ENCODE measurements at regions not wholly inside any gene's neighbourhood (a gene's known extent, or its start where the extent isn't known, plus 50 kb on each side); places are given as distances from the start of the nearest gene placed in this dataset.

DNA sequence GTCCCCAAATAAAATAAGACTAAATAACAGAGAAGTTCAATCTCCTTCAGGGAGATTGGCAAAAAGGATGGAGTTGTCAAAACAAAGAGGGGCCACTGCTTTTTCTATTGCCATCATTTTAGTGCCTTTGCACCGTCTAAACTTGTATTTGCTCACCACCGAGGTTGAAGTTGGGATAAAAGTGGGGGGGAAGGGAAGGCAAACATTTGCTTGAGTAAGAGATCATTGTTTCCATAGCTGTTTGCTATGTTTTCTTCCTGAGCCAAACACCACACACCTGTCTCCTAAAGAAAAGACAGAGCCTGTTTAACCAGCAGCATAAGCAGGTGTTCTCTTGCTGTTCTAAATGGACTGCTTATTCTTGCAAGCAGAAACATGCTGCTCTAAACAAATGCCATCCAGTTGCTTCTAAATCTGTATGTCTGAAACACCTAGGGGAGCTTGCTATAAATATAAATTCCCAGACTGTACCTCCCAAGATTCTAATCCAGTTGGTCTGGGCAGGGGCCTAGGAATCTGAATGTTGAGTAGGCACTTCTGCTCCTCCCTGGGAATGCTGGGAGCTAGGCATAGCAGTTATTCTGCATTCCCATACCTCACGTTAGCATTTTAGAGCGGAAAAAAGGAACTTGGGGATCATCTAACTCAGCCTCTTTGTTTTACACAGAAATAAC is 179.4 kb upstream of the ARL4C start:
- H3K27ac ChIP-seq (ENCODE audit: low read depth, low read length): no peak overlapping the region
- H3K9ac ChIP-seq (ENCODE audit: low read length): no peak overlapping the region
- H3K4me1 ChIP-seq (ENCODE audit: insufficient read depth, low read length): peaks cover 8% of the 10 kb centered on the region
- no peaks in the 10 kb centered on the region for H3K36me3 ChIP-seq (ENCODE audit: insufficient read depth, low read length)
- H3K4me3 ChIP-seq (ENCODE audit: low read depth in 1 of 2, low read length in 2 of 2): no peak overlapping the region
- H3K9me3 ChIP-seq (ENCODE audit: low read length): no peaks in the 10 kb centered on the region
- H3K27me3 ChIP-seq (ENCODE audit: control insufficient read depth in 1 of 2, insufficient read depth in 2 of 2, low read length in 2 of 2): no peaks in the 10 kb centered on the region

DNA sequence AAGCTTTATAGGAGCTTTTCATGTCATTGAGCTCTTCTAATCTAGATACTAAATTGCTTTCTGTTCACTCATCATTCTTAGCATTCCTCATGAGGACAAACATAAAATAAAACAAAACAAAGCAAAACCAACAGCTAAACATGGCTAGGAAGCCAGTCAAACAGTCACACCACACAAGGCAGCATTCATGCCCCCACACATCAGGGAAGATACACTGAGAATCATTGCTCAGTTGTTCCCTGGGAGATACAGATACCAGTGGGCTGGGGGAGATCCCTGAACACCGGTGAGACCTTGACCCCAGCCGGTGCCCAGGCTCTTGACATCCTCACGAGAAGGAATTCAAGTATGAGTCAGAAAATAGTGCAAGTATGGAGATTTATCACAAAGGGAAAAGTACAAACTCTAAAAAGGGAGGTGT is 177.9 kb upstream of the ARL4C start:
- no peak overlapping the region for H3K27ac ChIP-seq (ENCODE audit: low read depth, low read length)
- no peaks in the 10 kb centered on the region for H3K27me3 ChIP-seq (ENCODE audit: control insufficient read depth in 1 of 2, insufficient read depth in 2 of 2, low read length in 2 of 2)
- peaks cover 2% of the 10 kb centered on the region for H3K4me1 ChIP-seq (ENCODE audit: insufficient read depth, low read length)
- no peak overlapping the region for H3K4me3 ChIP-seq (ENCODE audit: low read depth in 1 of 2, low read length in 2 of 2)
- H3K9ac ChIP-seq (ENCODE audit: low read length): no peak overlapping the region
- H3K9me3 ChIP-seq (ENCODE audit: low read length): no peaks in the 10 kb centered on the region
- H3K36me3 ChIP-seq (ENCODE audit: insufficient read depth, low read length): no peaks in the 10 kb centered on the region

DNA sequence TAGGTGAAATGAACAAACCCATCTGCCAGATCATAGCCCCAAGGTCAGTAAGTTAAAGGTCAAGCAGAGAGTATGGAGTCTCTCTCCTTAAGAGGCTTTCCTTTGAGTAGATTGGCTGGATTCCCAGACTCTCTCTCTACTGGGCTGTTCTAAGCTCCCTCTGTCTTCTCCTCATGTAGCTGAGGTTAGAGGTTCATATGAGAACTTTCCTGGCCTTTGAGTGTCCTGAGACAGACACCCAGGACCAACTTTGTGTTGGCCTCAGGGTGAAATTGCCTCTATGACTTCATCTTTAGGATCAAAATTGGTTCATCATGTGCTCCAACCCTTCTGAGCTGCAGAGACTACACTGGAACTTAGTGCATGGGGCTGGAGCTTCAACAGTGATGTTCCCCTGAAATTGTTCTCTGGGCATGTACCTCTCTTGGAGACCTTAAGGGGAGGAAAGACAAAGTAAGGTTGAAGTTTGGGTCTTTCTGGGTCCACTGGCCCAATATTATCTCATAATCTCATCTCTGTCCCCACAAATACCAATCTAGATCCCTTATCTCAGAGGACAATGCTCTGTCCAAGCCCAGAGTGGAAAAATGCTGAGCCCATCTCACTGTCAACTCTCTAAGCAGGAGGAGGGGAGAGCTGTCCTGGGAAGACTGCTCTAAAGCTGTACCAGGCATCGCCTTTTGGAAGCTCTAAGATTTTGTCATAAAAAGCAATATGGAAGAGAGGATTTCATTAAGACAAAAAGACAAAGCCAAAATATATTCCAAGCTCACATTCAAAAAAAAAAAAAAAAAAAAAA is 177.3 kb upstream of the ARL4C start:
- Histone ChIP-seq H3K4me3 (ENCODE audit: low read depth in 1 of 2, low read length in 2 of 2) (no peak overlapping the region), H3K9ac (ENCODE audit: low read length) (no peak overlapping the region), H3K27ac (ENCODE audit: low read depth, low read length) (no peak overlapping the region), H3K9me3 (ENCODE audit: low read length) (no peaks in the 10 kb centered on the region), H3K36me3 (ENCODE audit: insufficient read depth, low read length) (no peaks in the 10 kb centered on the region), H3K27me3 (ENCODE audit: control insufficient read depth in 1 of 2, insufficient read depth in 2 of 2, low read length in 2 of 2) (no peaks in the 10 kb centered on the region), H3K4me1 (ENCODE audit: insufficient read depth, low read length) (no peaks in the 10 kb centered on the region)

DNA sequence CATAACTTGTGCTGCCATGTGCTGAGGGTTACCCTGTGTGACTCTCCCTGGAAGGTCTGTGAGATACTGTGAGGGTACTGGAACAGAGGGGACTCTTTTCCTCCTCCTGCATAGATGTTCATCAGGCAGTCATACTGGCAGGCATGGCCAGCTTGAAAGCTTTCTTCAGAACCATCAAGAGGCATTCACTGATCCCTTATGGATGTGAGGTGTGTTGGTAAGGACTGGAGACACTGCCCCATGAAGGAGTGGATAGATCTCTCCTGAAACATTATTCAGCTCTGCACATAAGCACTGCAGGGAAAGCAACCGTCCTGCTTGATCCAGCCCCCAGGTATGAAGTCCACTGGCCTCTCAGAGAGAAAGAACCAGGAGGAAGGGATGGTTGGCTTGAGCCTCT is 176.6 kb upstream of the ARL4C start:
- no peak overlapping the region for H3K27ac ChIP-seq (ENCODE audit: low read depth, low read length)
- no peaks in the 10 kb centered on the region for H3K36me3 ChIP-seq (ENCODE audit: insufficient read depth, low read length)
- no peaks in the 10 kb centered on the region for H3K4me1 ChIP-seq (ENCODE audit: insufficient read depth, low read length)
- H3K9ac ChIP-seq (ENCODE audit: low read length): no peak overlapping the region
- H3K4me3 ChIP-seq (ENCODE audit: low read depth in 1 of 2, low read length in 2 of 2): no peak overlapping the region
- H3K27me3 ChIP-seq (ENCODE audit: control insufficient read depth in 1 of 2, insufficient read depth in 2 of 2, low read length in 2 of 2): no peaks in the 10 kb centered on the region
- no peaks in the 10 kb centered on the region for H3K9me3 ChIP-seq (ENCODE audit: low read length)

DNA sequence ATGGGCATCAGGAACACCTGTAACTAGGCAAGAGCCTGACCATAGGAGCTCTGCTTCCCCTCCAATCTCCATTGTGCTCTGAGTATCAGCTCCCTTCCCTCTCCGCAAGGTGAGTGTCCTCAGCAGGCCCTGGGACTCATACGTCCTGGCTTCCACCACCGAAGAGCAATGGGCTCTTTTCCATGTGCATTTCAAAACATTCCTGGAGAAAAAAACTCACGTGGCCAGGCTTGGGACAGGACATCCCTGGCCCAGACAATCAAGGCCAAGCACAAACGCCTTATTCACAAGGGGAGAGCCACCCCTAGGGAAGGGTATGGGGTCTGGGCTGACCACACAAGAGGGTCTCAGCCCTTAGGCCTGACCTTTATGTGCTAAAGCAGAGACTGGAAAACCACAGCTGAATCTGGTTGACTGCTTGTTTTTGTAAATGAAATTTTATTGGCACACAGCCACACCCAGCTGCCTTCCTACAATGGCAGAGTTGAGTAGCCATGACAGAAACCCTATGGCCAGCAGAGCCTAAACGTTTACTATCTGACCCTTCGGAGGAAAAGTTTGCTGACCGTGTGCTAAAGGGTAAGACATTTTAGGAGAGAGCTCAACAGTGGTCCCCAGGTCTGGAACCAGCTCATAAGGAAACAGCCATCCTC is 175.7 kb upstream of the ARL4C start:
- Histone ChIP-seq H3K9me3 (ENCODE audit: low read length) (no peaks in the 10 kb centered on the region), H3K4me3 (ENCODE audit: low read depth in 1 of 2, low read length in 2 of 2) (no peak overlapping the region), H3K27ac (ENCODE audit: low read depth, low read length) (no peak overlapping the region), H3K9ac (ENCODE audit: low read length) (no peak overlapping the region), H3K36me3 (ENCODE audit: insufficient read depth, low read length) (no peaks in the 10 kb centered on the region), H3K4me1 (ENCODE audit: insufficient read depth, low read length) (no peaks in the 10 kb centered on the region), H3K27me3 (ENCODE audit: control insufficient read depth in 1 of 2, insufficient read depth in 2 of 2, low read length in 2 of 2) (no peaks in the 10 kb centered on the region)

DNA sequence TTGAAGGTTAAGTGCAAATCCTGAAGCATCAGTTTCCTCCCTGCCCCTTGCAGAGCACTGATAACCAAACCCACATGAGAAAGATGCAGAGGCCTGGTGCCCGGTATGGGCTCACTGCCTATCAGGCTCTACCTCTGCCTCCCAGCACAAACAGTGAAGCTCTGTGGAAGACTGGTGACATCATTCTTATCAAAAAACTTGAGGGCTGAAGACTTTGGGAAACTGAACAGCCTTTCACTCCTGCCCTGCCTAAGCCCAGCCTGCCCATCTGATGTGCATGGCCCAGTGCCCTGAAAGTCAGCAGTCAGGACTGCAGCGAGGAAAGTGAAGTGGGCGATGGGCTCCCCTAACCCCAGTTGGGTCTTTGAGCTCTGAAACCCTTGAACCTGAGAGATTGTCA is 174.8 kb upstream of the ARL4C start:
- H3K4me3 ChIP-seq (ENCODE audit: low read depth in 1 of 2, low read length in 2 of 2): no peak overlapping the region
- H3K27ac ChIP-seq (ENCODE audit: low read depth, low read length): no peak overlapping the region
- H3K27me3 ChIP-seq (ENCODE audit: control insufficient read depth in 1 of 2, insufficient read depth in 2 of 2, low read length in 2 of 2): no peaks in the 10 kb centered on the region
- H3K9me3 ChIP-seq (ENCODE audit: low read length): no peaks in the 10 kb centered on the region
- no peak overlapping the region for H3K9ac ChIP-seq (ENCODE audit: low read length)
- no peaks in the 10 kb centered on the region for H3K4me1 ChIP-seq (ENCODE audit: insufficient read depth, low read length)
- no peaks in the 10 kb centered on the region for H3K36me3 ChIP-seq (ENCODE audit: insufficient read depth, low read length)

DNA sequence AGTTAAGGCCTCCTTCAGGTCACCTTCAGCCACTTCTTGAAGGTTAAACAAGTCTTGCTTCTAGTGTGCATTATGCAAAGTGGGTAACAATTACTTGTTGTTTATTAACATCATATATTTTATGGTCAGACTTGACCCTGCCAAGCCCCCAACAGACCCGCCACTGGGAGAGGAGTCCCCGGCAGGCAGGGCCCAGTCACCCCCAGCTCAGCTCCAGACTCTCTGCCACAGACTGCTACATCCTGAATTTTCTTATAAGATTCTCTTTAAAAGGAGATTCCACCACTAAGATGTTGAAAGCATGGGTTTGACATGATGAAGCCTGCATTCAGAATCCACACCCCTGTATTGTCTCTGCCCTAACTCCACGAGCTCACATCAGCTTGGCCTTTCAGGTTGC is 174.3 kb upstream of the ARL4C start:
- Histone ChIP-seq H3K36me3 (ENCODE audit: insufficient read depth, low read length) (no peaks in the 10 kb centered on the region), H3K27me3 (ENCODE audit: control insufficient read depth in 1 of 2, insufficient read depth in 2 of 2, low read length in 2 of 2) (no peaks in the 10 kb centered on the region), H3K4me3 (ENCODE audit: low read depth in 1 of 2, low read length in 2 of 2) (no peak overlapping the region), H3K27ac (ENCODE audit: low read depth, low read length) (no peak overlapping the region), H3K4me1 (ENCODE audit: insufficient read depth, low read length) (no peaks in the 10 kb centered on the region), H3K9me3 (ENCODE audit: low read length) (no peaks in the 10 kb centered on the region), H3K9ac (ENCODE audit: low read length) (no peak overlapping the region)

DNA sequence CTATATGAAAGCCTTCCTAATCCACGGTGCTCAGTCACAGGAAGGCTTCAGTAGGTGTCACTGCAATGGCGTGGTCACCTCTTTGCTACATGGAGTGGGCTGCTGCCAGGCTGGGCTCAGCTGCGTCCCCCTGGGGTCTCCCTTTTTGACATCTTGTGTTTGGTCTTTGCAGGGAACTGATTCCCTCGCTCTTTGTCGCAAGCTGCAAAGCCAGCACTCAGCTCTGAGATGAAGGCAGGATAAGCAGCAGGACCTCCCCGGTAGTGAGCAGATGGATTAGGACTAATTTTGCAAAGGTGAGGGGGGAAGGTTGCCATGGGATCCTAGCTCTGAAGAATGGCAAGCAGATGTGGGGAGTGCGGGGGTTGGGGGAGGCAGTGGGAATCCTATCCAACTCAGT is 173.9 kb upstream of the ARL4C start:
- Histone ChIP-seq H3K36me3 (ENCODE audit: insufficient read depth, low read length) (no peaks in the 10 kb centered on the region), H3K27ac (ENCODE audit: low read depth, low read length) (no peak overlapping the region), H3K9me3 (ENCODE audit: low read length) (no peaks in the 10 kb centered on the region), H3K4me3 (ENCODE audit: low read depth in 1 of 2, low read length in 2 of 2) (no peak overlapping the region), H3K27me3 (ENCODE audit: control insufficient read depth in 1 of 2, insufficient read depth in 2 of 2, low read length in 2 of 2) (no peaks in the 10 kb centered on the region), H3K9ac (ENCODE audit: low read length) (no peak overlapping the region), H3K4me1 (ENCODE audit: insufficient read depth, low read length) (no peaks in the 10 kb centered on the region)

DNA sequence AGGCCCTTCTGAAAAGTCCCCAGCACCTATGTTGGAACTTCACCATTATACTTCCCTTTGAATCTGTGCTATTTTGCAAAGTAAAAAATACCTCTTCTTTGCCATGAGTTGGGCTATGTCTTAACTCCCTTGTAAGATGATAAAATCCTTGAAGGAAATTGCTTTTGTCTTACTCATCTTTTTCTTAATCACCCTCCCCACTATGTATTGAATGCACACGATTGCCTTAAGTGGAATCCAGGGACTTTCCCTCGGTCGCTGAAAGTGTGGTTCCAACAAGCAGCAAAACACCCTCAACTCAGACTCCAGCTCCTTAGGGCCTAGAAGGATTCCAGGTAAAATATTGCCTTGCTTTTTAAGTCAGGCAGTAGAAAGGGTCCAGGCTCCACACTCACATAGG is 173.2 kb upstream of the ARL4C start:
- Histone ChIP-seq H3K4me1 (ENCODE audit: insufficient read depth, low read length) (no peaks in the 10 kb centered on the region), H3K27me3 (ENCODE audit: control insufficient read depth in 1 of 2, insufficient read depth in 2 of 2, low read length in 2 of 2) (no peaks in the 10 kb centered on the region)

DNA sequence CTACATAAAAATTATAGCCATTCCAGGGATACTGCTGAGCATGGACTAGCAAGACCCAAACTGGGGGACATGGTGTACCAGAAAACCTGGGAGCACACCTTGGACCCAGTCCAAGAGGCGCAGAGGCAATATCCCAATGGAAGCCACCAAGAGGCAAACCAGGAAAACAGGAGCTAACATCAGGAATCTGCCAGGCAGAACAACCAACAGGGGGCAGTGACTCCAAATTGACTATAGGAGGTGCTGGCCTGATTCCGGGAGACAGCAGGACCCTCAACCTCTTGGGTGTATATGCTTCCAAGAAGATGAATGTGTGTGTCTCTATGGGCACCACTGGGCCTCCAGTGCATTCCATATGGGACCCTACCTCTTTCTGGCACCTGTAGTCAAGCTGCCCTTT is 172.7 kb upstream of the ARL4C start:
- no peak overlapping the region for H3K9ac ChIP-seq (ENCODE audit: low read length)
- no peaks in the 10 kb centered on the region for H3K36me3 ChIP-seq (ENCODE audit: insufficient read depth, low read length)
- no peak overlapping the region for H3K4me3 ChIP-seq (ENCODE audit: low read depth in 1 of 2, low read length in 2 of 2)
- no peaks in the 10 kb centered on the region for H3K4me1 ChIP-seq (ENCODE audit: insufficient read depth, low read length)
- no peaks in the 10 kb centered on the region for H3K27me3 ChIP-seq (ENCODE audit: control insufficient read depth in 1 of 2, insufficient read depth in 2 of 2, low read length in 2 of 2)
- H3K9me3 ChIP-seq (ENCODE audit: low read length): no peaks in the 10 kb centered on the region
- no peak overlapping the region for H3K27ac ChIP-seq (ENCODE audit: low read depth, low read length)

More for the DNA sequence above, 173.2 kb upstream of the ARL4C start:
- Histone ChIP-seq H3K4me3 (ENCODE audit: low read depth in 1 of 2, low read length in 2 of 2) (no peak overlapping the region), H3K9me3 (ENCODE audit: low read length) (no peaks in the 10 kb centered on the region), H3K27ac (ENCODE audit: low read depth, low read length) (no peak overlapping the region), H3K9ac (ENCODE audit: low read length) (no peak overlapping the region), H3K36me3 (ENCODE audit: insufficient read depth, low read length) (no peaks in the 10 kb centered on the region)

DNA sequence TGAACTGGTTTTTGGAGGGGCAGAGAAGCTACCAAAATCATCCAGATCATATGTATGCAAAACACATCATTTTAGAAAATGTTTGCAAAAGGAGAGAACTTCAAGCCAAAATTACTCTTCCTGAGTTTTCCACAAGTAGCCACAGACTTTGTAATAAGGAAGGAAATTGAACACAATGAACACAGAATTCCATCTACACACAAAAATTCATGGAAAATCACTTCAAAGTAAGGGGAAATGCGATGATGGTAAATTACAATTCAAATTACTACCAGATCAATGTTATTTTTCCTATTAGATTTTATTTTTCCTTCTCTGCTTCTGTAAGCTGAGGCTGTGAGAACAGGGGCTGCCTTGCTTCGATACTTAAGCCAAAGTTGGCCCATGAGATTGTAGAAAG is 172.1 kb upstream of the ARL4C start:
- no peaks in the 10 kb centered on the region for H3K36me3 ChIP-seq (ENCODE audit: insufficient read depth, low read length)
- H3K27ac ChIP-seq (ENCODE audit: low read depth, low read length): no peak overlapping the region
- no peak overlapping the region for H3K4me3 ChIP-seq (ENCODE audit: low read depth in 1 of 2, low read length in 2 of 2)

More for the DNA sequence above, 172.1 kb upstream of the ARL4C start:
- H3K9me3 ChIP-seq (ENCODE audit: low read length): no peaks in the 10 kb centered on the region
- H3K4me1 ChIP-seq (ENCODE audit: insufficient read depth, low read length): no peaks in the 10 kb centered on the region
- no peak overlapping the region for H3K9ac ChIP-seq (ENCODE audit: low read length)
- no peaks in the 10 kb centered on the region for H3K27me3 ChIP-seq (ENCODE audit: control insufficient read depth in 1 of 2, insufficient read depth in 2 of 2, low read length in 2 of 2)
